ENCODE measurements at regions not wholly inside any gene's neighbourhood (a gene's known extent, or its start where the extent isn't known, plus 50 kb on each side); places are given as distances from the start of the nearest gene placed in this dataset.

DNA sequence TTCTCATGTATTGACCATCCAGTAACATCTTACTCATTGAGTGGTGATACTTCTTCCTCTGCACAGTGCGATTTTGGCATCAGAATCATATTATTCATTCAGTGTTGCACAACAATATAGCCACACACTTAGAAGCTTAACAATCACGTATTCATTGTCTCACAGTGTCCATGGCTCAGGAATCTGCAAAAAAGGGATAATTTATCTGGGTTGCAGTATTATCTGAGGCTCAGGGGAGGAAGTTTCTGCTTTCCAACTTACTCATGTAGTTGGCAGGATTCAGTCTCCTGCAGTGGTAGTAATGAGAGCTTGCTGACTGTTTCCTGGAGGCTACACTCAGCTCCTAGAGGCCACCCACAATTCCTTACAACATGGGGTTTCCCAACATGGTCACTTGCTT, 803.6 kb downstream of the SORCS1 start:
- H3K27ac ChIP-seq (ENCODE audit: insufficient read depth, low read length), result no peak overlapping the region
- CTCF ChIA-PET, result no interaction called here

More for the DNA sequence above, 803.6 kb downstream of the SORCS1 start:
- Histone ChIP-seq H3K4me2 (ENCODE audit: low read depth, low read length) (no peak overlapping the region; the same call in 1 of the 2 replicates), H3K4ac (ENCODE audit: low read depth, low read length) (no peak overlapping the region), H3K9ac (ENCODE audit: low read depth, low read length) (no peak overlapping the region), H2BK20ac (ENCODE audit: low read depth, low read length) (no peak overlapping the region), H4K20me1 (ENCODE audit: insufficient read depth, low read length) (no peaks in the 10 kb centered on the region), H4K5ac (ENCODE audit: low read depth, low read length) (no peak overlapping the region), H3K27me3 (ENCODE audit: control insufficient read depth, insufficient read depth, low read length) (no peaks in the 10 kb centered on the region), H3K56ac (ENCODE audit: extremely low read depth, insufficient read depth, low read length) (no peak overlapping the region), H3K4me1 (ENCODE audit: control insufficient read depth, insufficient read depth, low read length) (no peaks in the 10 kb centered on the region), H3K79me1 (ENCODE audit: low read depth in 1 of 2, low read length in 2 of 2) (no peaks in the 10 kb centered on the region), H3K36me3 (ENCODE audit: control insufficient read depth, insufficient read depth, low read length) (no peaks in the 10 kb centered on the region), H2BK15ac (ENCODE audit: low read depth, low read length) (no peak overlapping the region), H2BK5ac (ENCODE audit: low read depth, low read length, poor library complexity, severe bottlenecking) (no peak overlapping the region), H2AK9ac (replicated peaks; ENCODE audit: low read depth, low read length, poor library complexity) (no peak overlapping the region), H3K18ac (ENCODE audit: low read depth, low read length) (no peak overlapping the region), H3K9me3 (ENCODE audit: control insufficient read depth, insufficient read depth, low read length) (peaks cover 2% of the 10 kb centered on the region; the same call in 1 of the 2 replicates), H2AK5ac (ENCODE audit: low read depth, low read length) (no peak overlapping the region), H2AFZ (replicated peaks; ENCODE audit: low read length, poor library complexity) (no peak overlapping the region), H3K23ac (ENCODE audit: low read depth, low read length) (no peak overlapping the region), H2BK120ac (ENCODE audit: low read depth, low read length) (no peak overlapping the region), H4K91ac (ENCODE audit: insufficient read depth, low read depth, low read length) (no peak overlapping the region), H3K9me1 (ENCODE audit: insufficient read depth, low read length) (no peaks in the 10 kb centered on the region), H3K14ac (replicated peaks; ENCODE audit: low read depth, low read length) (no peak overlapping the region), H4K8ac (ENCODE audit: low read depth in 2 of 2, low read length in 2 of 2) (no peak overlapping the region), H3K4me3 (ENCODE audit: insufficient read depth, low read depth, low read length) (no peak overlapping the region)
- no TSS peak for BruUV-seq (replicated peaks)
- in situ Hi-C loops (cut with MboI; ENCODE audit: low sequenced_read_pairs), result no loop called here
- POLR2A ChIA-PET (ENCODE audit: unreplicated experiment), result no interaction called here
- no CpG with 5 or more reads among the region's 2 CpGs for WGBS, 2 experiments (ENCODE audit: extremely low coverage in 2 of 2, insufficient read length in 1 of 2)
- DNase-seq, result peak; percentile 83
- TF ChIP-seq, protein P1, sequence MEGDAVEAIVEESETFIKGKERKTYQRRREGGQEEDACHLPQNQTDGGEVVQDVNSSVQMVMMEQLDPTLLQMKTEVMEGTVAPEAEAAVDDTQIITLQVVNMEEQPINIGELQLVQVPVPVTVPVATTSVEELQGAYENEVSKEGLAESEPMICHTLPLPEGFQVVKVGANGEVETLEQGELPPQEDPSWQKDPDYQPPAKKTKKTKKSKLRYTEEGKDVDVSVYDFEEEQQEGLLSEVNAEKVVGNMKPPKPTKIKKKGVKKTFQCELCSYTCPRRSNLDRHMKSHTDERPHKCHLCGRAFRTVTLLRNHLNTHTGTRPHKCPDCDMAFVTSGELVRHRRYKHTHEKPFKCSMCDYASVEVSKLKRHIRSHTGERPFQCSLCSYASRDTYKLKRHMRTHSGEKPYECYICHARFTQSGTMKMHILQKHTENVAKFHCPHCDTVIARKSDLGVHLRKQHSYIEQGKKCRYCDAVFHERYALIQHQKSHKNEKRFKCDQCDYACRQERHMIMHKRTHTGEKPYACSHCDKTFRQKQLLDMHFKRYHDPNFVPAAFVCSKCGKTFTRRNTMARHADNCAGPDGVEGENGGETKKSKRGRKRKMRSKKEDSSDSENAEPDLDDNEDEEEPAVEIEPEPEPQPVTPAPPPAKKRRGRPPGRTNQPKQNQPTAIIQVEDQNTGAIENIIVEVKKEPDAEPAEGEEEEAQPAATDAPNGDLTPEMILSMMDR (conservative IDR thresholded peaks at IDR 0.05; ENCODE audit: low read depth, low read length), result no peak
- TF ChIP-seq, protein P2, sequence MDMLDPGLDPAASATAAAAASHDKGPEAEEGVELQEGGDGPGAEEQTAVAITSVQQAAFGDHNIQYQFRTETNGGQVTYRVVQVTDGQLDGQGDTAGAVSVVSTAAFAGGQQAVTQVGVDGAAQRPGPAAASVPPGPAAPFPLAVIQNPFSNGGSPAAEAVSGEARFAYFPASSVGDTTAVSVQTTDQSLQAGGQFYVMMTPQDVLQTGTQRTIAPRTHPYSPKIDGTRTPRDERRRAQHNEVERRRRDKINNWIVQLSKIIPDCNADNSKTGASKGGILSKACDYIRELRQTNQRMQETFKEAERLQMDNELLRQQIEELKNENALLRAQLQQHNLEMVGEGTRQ (IDR thresholded peaks at IDR 0.05; ENCODE audit: low read depth, low read length), result no peak
- no peak for TF ChIP-seq BHLHE40 (IDR thresholded peaks at IDR 0.05; ENCODE audit: low read depth, low read length)
- peak; percentile 93 for TF ChIP-seq CEBPB (IDR thresholded peaks at IDR 0.05; ENCODE audit: low read depth, low read length)
- TF ChIP-seq CHD1 (IDR thresholded peaks at IDR 0.05; ENCODE audit: low read depth, low read length), result no peak
- no peak for TF ChIP-seq RFX5 (IDR thresholded peaks at IDR 0.05; ENCODE audit: low read depth, low read length)
- no peak for TF ChIP-seq RAD21 (IDR thresholded peaks at IDR 0.05; ENCODE audit: low read length)
- dilution Hi-C loops (cut with HindIII; ENCODE audit: low sequenced_read_pairs, unreplicated experiment), result no loop called here
- intact Hi-C loops (cut with micrococcal nuclease), result no loop called here
- no peak for ATAC-seq (ENCODE audit: low read depth)
